GM11168 (cell line): ENCODE measurements at regions not wholly inside any gene's neighbourhood (a gene's known extent, or its start where the extent isn't known, plus 50 kb on each side); places are given as distances from the start of the nearest gene placed in this dataset.

ENCODE experiments used
- in situ Hi-C: fragments of 300-500 bp; cut with MboI; formaldehyde crosslinking; loops from one replicate; pipeline ENCODE4 v1.12.0; 2022; ENCODE audit warnings: low sequenced_read_pairs; ENCODE audit not compliant: unreplicated experiment

GRCh38 chr10:35907548-35907947 is 265.5 kb upstream of the FZD8 start:
- in situ Hi-C loops: no loop called here

GRCh38 chr10:35906155-35906554 is 264.1 kb upstream of the FZD8 start:
- in situ Hi-C loops: no loop called here

- in situ Hi-C loops: no loop called here
Measured at GRCh38 chr10:35903021-35903420, 260.9 kb upstream of the FZD8 start.

GRCh38 chr10:35898716-35899440 is 256.8 kb upstream of the FZD8 start:
- in situ Hi-C loops: no loop called here

- in situ Hi-C loops: no loop called here
Measured at GRCh38 chr10:35896001-35896400, 253.9 kb upstream of the FZD8 start.

GRCh38 chr10:35895331-35895730 is 253.2 kb upstream of the FZD8 start:
- in situ Hi-C loops: no loop called here

GRCh38 chr10:35892526-35892925 is 250.4 kb upstream of the FZD8 start:
- in situ Hi-C loops: no loop called here

GRCh38 chr10:35890676-35891495 is 248.8 kb upstream of the FZD8 start:
- in situ Hi-C loops: no loop called here

- in situ Hi-C loops: no loop called here
Measured at GRCh38 chr10:35889971-35890675, 248.0 kb upstream of the FZD8 start.

GRCh38 chr10:35889226-35889625 is 247.1 kb upstream of the FZD8 start:
- in situ Hi-C loops: no loop called here

GRCh38 chr10:35888400-35888799 is 246.3 kb upstream of the FZD8 start:
- in situ Hi-C loops: no loop called here

- in situ Hi-C loops: no loop called here
Measured at GRCh38 chr10:35887685-35888084, 245.6 kb upstream of the FZD8 start.

- in situ Hi-C loops: no loop called here
Measured at GRCh38 chr10:35885076-35885475, 243.0 kb upstream of the FZD8 start.

GRCh38 chr10:35884657-35885071 is 242.6 kb upstream of the FZD8 start:
- in situ Hi-C loops: no loop called here

GRCh38 chr10:35882422-35883150 is 240.5 kb upstream of the FZD8 start:
- in situ Hi-C loops: no loop called here

- in situ Hi-C loops: no loop called here
Measured at GRCh38 chr10:35881320-35881719, 239.2 kb upstream of the FZD8 start.

GRCh38 chr10:35876248-35876647 is 234.2 kb upstream of the FZD8 start:
- in situ Hi-C loops: no loop called here

- in situ Hi-C loops: no loop called here
Measured at GRCh38 chr10:35875016-35875676, 233.1 kb upstream of the FZD8 start.

GRCh38 chr10:35874311-35875015 is 232.4 kb upstream of the FZD8 start:
- in situ Hi-C loops: no loop called here
